MM.1S (cell line): ENCODE measurements at regions not wholly inside any gene's neighbourhood (a gene's known extent, or its start where the extent isn't known, plus 50 kb on each side); places are given as distances from the start of the nearest gene placed in this dataset.

Experiments
- CTCF ChIP-seq: fragments of 300-600 bp; sonication (generic); IDR thresholded peaks from 2 replicates; pipeline ENCODE4 v1.5.1; 2016; ENCODE audit warnings: antibody characterized with exemption, low read length, mixed read lengths
- EZH2 ChIP-seq: fragments of 300-600 bp; sonication (generic); optimal IDR thresholded peaks from 2 replicates; pipeline ENCODE3; 2017; ENCODE audit warnings: low read depth, mild to moderate bottlenecking, antibody characterized with exemption, low read length, mixed read lengths
- EZH2phosphoT487 ChIP-seq: fragments of 300-600 bp; sonication (generic); IDR thresholded peaks from 2 replicates; pipeline ENCODE4 v1.6.1; 2018; ENCODE audit warnings: antibody characterized with exemption, low read length

DNA sequence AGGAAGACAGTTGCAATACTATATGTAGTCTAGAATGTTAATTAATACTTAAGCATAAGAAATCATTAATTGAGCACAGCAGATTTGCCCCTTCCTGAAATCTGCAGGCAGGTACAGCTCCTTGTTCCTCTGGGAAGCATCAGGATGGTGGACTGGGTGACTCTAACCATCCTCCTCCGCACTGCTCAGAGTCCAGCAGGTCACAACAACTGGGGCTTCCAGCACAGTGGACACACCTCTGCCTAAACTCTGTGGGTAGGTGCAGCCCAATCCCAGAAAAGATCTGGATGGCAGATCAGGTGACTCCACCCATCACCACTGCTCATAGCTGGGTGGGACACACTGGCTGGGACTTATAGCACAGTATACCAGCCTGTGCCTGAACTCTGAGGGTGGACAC, 189.9 kb upstream of the TMCO5A start:
- TF ChIP-seq CTCF = no peak
- no peak for TF ChIP-seq EZH2phosphoT487
- no peak for TF ChIP-seq EZH2
